Neural progenitor cell (in vitro differentiated cells): ENCODE measurements at regions not wholly inside any gene's neighbourhood (a gene's known extent, or its start where the extent isn't known, plus 50 kb on each side); places are given as distances from the start of the nearest gene placed in this dataset.
A peak's percentile ranks its signal among the peaks of the same experiment; 100 is the strongest.

Experiments used
- DNase-seq: peaks from one replicate; pipeline ENCODE4 v3.0.0-alpha.2; 2016; ENCODE audit warnings: low spot score
- H2AFZ ChIP-seq: fragments of 200-600 bp; sonication (generic); replicated peaks from 2 replicates; pipeline ENCODE4 v1.6.1; 2016; ENCODE audit warnings: antibody characterized with exemption
- H3F3A ChIP-seq: fragments of 200-600 bp; sonication (generic); 2 replicates; pipeline ENCODE4 v1.6.1; 2016; ENCODE audit warnings: antibody characterized with exemption, low read depth
- H3K27ac ChIP-seq: fragments of 200-600 bp; sonication (generic); 2 replicates; pipeline ENCODE4 v1.5.1; 2016; ENCODE audit warnings: mild to moderate bottlenecking
- H3K27me3 ChIP-seq: fragments of 200-600 bp; sonication (generic); 2 replicates; pipeline ENCODE4 v1.6.1; 2016; ENCODE audit warnings: mild to moderate bottlenecking, moderate library complexity
- H3K36me3 ChIP-seq: fragments of 200-600 bp; sonication (generic); 2 replicates; pipeline ENCODE4 v1.5.1; 2016
- H3K4me1 ChIP-seq: fragments of 200-600 bp; sonication (generic); 2 replicates; pipeline ENCODE4 v1.6.1; 2016; ENCODE audit warnings: mixed run types
- H3K4me2 ChIP-seq: fragments of 200-600 bp; sonication (generic); 2 replicates; pipeline ENCODE4 v1.6.1; 2016
- H3K4me3 ChIP-seq: fragments of 200-600 bp; sonication (generic); 2 replicates; pipeline ENCODE4 v1.5.1; 2016
- H3K79me2 ChIP-seq: fragments of 200-600 bp; sonication (generic); 2 replicates; pipeline ENCODE4 v1.6.1; 2016; ENCODE audit warnings: low read depth
- H3K9ac ChIP-seq: fragments of 200-600 bp; sonication (generic); 2 replicates; pipeline ENCODE4 v1.6.1; 2016
- H3K9me3 ChIP-seq: fragments of 200-600 bp; sonication (generic); 2 replicates; pipeline ENCODE4 v1.5.1; 2016; ENCODE audit warnings: low read depth
- H4K20me1 ChIP-seq: fragments of 200-600 bp; sonication (generic); 2 replicates; pipeline ENCODE4 v1.6.1; 2016; ENCODE audit warnings: low read depth
- H3K27ac Mint-ChIP-seq: 3 replicates; pipeline ENCODE4 v1.8.0; 2021; ENCODE audit warnings: mixed read lengths
- H3K27me3 Mint-ChIP-seq: 2 replicates; pipeline ENCODE4 v1.8.0; 2022; ENCODE audit warnings: low read depth, mild to moderate bottlenecking, inconsistent platforms, moderate library complexity, mixed read lengths; ENCODE audit not compliant: insufficient read depth
- H3K36me3 Mint-ChIP-seq: 3 replicates; pipeline ENCODE4 v1.8.0; 2021; ENCODE audit warnings: mixed read lengths
- H3K4me1 Mint-ChIP-seq: 3 replicates; pipeline ENCODE4 v1.8.0; 2021; ENCODE audit warnings: mixed read lengths
- H3K4me3 Mint-ChIP-seq: 3 replicates; pipeline ENCODE4 v1.8.0; 2021; ENCODE audit warnings: mild to moderate bottlenecking, moderate library complexity, mixed read lengths
- H3K9me3 Mint-ChIP-seq: 3 replicates; pipeline ENCODE4 v1.8.0; 2020; ENCODE audit warnings: mixed read lengths
- CTCF ChIP-seq: fragments of 200-600 bp; sonication (generic); IDR thresholded peaks from 2 replicates; pipeline ENCODE4 v1.5.1; 2017; ENCODE audit warnings: antibody characterized with exemption, mild to moderate bottlenecking
- EZH2 ChIP-seq: fragments of 200-600 bp; sonication (generic); IDR thresholded peaks from 2 replicates; pipeline ENCODE4 v1.6.1; 2017; ENCODE audit warnings: antibody characterized with exemption, mild to moderate bottlenecking, moderate library complexity
- EZH2phosphoT487 ChIP-seq: fragments of 200-600 bp; sonication (generic); IDR thresholded peaks from 2 replicates; pipeline ENCODE4 v1.6.1; 2017; ENCODE audit warnings: antibody characterized with exemption

DNA sequence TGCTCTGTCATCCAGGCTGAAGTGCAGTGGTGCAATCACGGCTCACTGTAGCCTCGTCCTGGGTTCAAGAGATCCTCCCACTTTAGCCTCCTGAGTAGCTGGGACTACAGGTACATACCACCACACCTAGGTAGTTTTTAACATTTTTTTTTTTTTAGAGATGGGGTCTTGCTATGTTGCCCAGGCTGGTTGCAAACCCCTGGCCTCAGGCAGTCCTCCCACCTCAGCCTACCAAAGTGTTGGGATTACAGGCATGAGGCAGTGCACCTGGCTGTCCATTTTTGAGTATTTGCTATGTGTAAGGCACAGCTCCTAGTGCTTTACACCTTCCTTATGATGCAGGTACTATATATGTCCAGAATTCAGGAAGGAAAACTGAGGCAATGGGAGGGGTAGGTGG is 138.8 kb upstream of the ZNF536 start:
- TF ChIP-seq EZH2phosphoT487 (no peak), EZH2 (no peak), CTCF (no peak)
- peaks cover 4% of the 10 kb centered on the region for H3K27me3 Mint-ChIP-seq
- no peak overlapping the region for H3K27ac ChIP-seq
- no peaks in the 10 kb centered on the region for H3K9me3 Mint-ChIP-seq
- H3K27ac Mint-ChIP-seq, result no peak overlapping the region
- H3K9ac ChIP-seq, result no peak overlapping the region
- no peaks in the 10 kb centered on the region for H3K36me3 Mint-ChIP-seq
- no peaks in the 10 kb centered on the region for H3K9me3 ChIP-seq
- no peak for DNase-seq
- H3K4me3 Mint-ChIP-seq, result no peak overlapping the region
- H3F3A ChIP-seq, result peaks cover 16% of the 10 kb centered on the region
- peaks cover 47% of the 10 kb centered on the region for H3K27me3 ChIP-seq
- peaks cover 5% of the 10 kb centered on the region for H4K20me1 ChIP-seq
- H2AFZ ChIP-seq, result no peak overlapping the region
- no peak overlapping the region for H3K4me2 ChIP-seq
- no peaks in the 10 kb centered on the region for H3K79me2 ChIP-seq
- no peaks in the 10 kb centered on the region for H3K36me3 ChIP-seq
- no peak overlapping the region for H3K4me3 ChIP-seq
- peaks cover 35% of the 10 kb centered on the region for H3K4me1 ChIP-seq
- peaks cover 78% of the 10 kb centered on the region for H3K4me1 Mint-ChIP-seq

- H3K4me3 ChIP-seq, result no peak overlapping the region
- TF ChIP-seq EZH2 (no peak), EZH2phosphoT487 (no peak), CTCF (no peak)
- H3K9me3 ChIP-seq, result no peaks in the 10 kb centered on the region
- no peak overlapping the region for H3K27ac ChIP-seq
- no peaks in the 10 kb centered on the region for H3K36me3 ChIP-seq
- H3K4me2 ChIP-seq, result peak overlapping the region; percentile 58
- H3K9ac ChIP-seq, result no peak overlapping the region
- peaks cover 12% of the 10 kb centered on the region for H3K27me3 Mint-ChIP-seq
- DNase-seq, result peak; percentile 74
- peak overlapping the region; percentile 38 for H2AFZ ChIP-seq
- no peaks in the 10 kb centered on the region for H3K9me3 Mint-ChIP-seq
- no peaks in the 10 kb centered on the region for H3K79me2 ChIP-seq
- H3K4me1 ChIP-seq, result peaks cover 25% of the 10 kb centered on the region
- no peaks in the 10 kb centered on the region for H3K36me3 Mint-ChIP-seq
- H4K20me1 ChIP-seq, result no peaks in the 10 kb centered on the region
- no peak overlapping the region for H3K27ac Mint-ChIP-seq
- H3K4me3 Mint-ChIP-seq, result peak overlapping the region; percentile 74
- peaks cover 22% of the 10 kb centered on the region for H3K27me3 ChIP-seq
- peaks cover 62% of the 10 kb centered on the region for H3K4me1 Mint-ChIP-seq
- no peaks in the 10 kb centered on the region for H3F3A ChIP-seq
Measured at GRCh38 chr19:30235946-30236345, 136.2 kb upstream of the ZNF536 start.

GRCh38 chr19:30236587-30236986 is 135.6 kb upstream of the ZNF536 start:
- Histone ChIP-seq H3K9ac (no peak overlapping the region), H3K4me1 (peaks cover 25% of the 10 kb centered on the region), H3K27me3 (peaks cover 15% of the 10 kb centered on the region), H3K79me2 (no peaks in the 10 kb centered on the region), H3K9me3 (no peaks in the 10 kb centered on the region), H4K20me1 (no peaks in the 10 kb centered on the region), H3K36me3 (no peaks in the 10 kb centered on the region), H3F3A (no peaks in the 10 kb centered on the region), H3K4me2 (peak overlapping the region; percentile 14), H3K27ac (no peak overlapping the region), H3K4me3 (no peak overlapping the region), H2AFZ (no peak overlapping the region)
- Mint-ChIP-seq H3K4me1 (peaks cover 56% of the 10 kb centered on the region), H3K27ac (no peak overlapping the region), H3K36me3 (no peaks in the 10 kb centered on the region), H3K4me3 (peak overlapping the region; percentile 52), H3K9me3 (no peaks in the 10 kb centered on the region), H3K27me3 (peaks cover 10% of the 10 kb centered on the region)
- TF ChIP-seq EZH2phosphoT487 (no peak), EZH2 (no peak), CTCF (no peak)
- no peak for DNase-seq

DNA sequence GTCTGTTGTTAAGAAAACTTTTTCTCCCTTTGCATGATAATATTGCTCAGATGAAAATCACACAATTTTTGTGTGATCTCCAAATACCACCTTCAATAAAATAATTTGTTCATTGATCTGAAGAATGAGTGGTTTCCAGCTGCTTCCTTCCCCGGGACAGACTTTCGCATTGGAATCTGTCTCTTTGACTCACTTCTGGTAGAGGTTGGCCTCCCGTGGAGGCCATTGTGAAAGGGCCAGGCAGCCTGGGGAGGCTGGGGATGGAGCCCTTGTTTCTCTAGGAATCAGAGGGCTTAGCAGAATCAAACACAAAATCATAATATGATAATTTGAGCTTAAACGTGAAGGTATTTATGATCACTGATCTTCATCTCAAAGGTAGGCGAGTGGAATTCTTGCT is 135.0 kb upstream of the ZNF536 start:
- Mint-ChIP-seq H3K4me3 (peak overlapping the region; percentile 52), H3K9me3 (no peaks in the 10 kb centered on the region), H3K27ac (no peak overlapping the region), H3K4me1 (peaks cover 54% of the 10 kb centered on the region), H3K36me3 (no peaks in the 10 kb centered on the region), H3K27me3 (peaks cover 10% of the 10 kb centered on the region)
- Histone ChIP-seq H3K4me2 (peak overlapping the region; percentile 14), H3K4me1 (peaks cover 25% of the 10 kb centered on the region), H3F3A (no peaks in the 10 kb centered on the region), H3K27me3 (peaks cover 10% of the 10 kb centered on the region), H4K20me1 (no peaks in the 10 kb centered on the region), H3K4me3 (no peak overlapping the region), H3K9me3 (no peaks in the 10 kb centered on the region), H3K79me2 (no peaks in the 10 kb centered on the region), H3K36me3 (no peaks in the 10 kb centered on the region), H3K27ac (no peak overlapping the region), H2AFZ (no peak overlapping the region), H3K9ac (no peak overlapping the region)
- TF ChIP-seq CTCF (no peak), EZH2phosphoT487 (no peak)
- peak; percentile 53 for DNase-seq
